HG02642 (cell line): ENCODE measurements at regions not wholly inside any gene's neighbourhood (a gene's known extent, or its start where the extent isn't known, plus 50 kb on each side); places are given as distances from the start of the nearest gene placed in this dataset.
A peak's percentile ranks its signal among the peaks of the same experiment; 100 is the strongest.
"Not testable (repeated sequence)": the region's sequence is repeated elsewhere in the genome, so short reads cannot be mapped to it uniquely, and the experiment has no call there.

Experiments used
- ATAC-seq: cut with Tn5 transposase; IDR thresholded peaks from one replicate; pipeline ENCODE4 v1.9.1; 2021; ENCODE audit warnings: mild to moderate bottlenecking; ENCODE audit not compliant: unreplicated experiment, poor library complexity

GRCh38 chr3:101913168-101913567 lies 63.9 kb downstream of the NFKBIZ start:
- no peak for ATAC-seq

GRCh38 chr3:101917761-101918160 lies 68.4 kb downstream of the NFKBIZ start:
- ATAC-seq = not testable (repeated sequence)

- not testable (repeated sequence) for ATAC-seq
Observed at GRCh38 chr3:101922151-101922725, 72.9 kb downstream of the NFKBIZ start.

GRCh38 chr3:101924621-101925020 lies 75.3 kb downstream of the NFKBIZ start:
- ATAC-seq = not testable (repeated sequence)

GRCh38 chr3:101925124-101925523 lies 75.8 kb downstream of the NFKBIZ start:
- not testable (repeated sequence) for ATAC-seq

- ATAC-seq = no peak
Observed at GRCh38 chr3:101925564-101925963, 76.2 kb downstream of the NFKBIZ start.

- no peak for ATAC-seq
Observed at GRCh38 chr3:101926594-101927105, 77.3 kb downstream of the NFKBIZ start.

GRCh38 chr3:101928890-101929289 lies 79.6 kb downstream of the NFKBIZ start:
- ATAC-seq = no peak

GRCh38 chr3:101931081-101931480 lies 81.8 kb downstream of the NFKBIZ start:
- no peak for ATAC-seq

- no peak for ATAC-seq
Observed at GRCh38 chr3:101932326-101933068, 83.2 kb downstream of the NFKBIZ start.

GRCh38 chr3:101936419-101937356 lies 87.4 kb downstream of the NFKBIZ start:
- ATAC-seq = peak; percentile 89

- ATAC-seq = peak; percentile 45
Observed at GRCh38 chr3:101938262-101938847, 89.0 kb downstream of the NFKBIZ start.

GRCh38 chr3:101939361-101940049 lies 90.2 kb downstream of the NFKBIZ start:
- ATAC-seq = no peak

- no peak for ATAC-seq
Observed at GRCh38 chr3:101940521-101941317, 91.4 kb downstream of the NFKBIZ start.

GRCh38 chr3:101941318-101942040 lies 92.2 kb downstream of the NFKBIZ start:
- no peak for ATAC-seq

- no peak for ATAC-seq
Observed at GRCh38 chr3:101942356-101942755, 93.0 kb downstream of the NFKBIZ start.

GRCh38 chr3:101943029-101943428 lies 93.7 kb downstream of the NFKBIZ start:
- ATAC-seq = peak; percentile 41

- no peak for ATAC-seq
Observed at GRCh38 chr3:101944308-101944707, 95.0 kb downstream of the NFKBIZ start.
